Stimulated activated naive CD8-positive, alpha-beta T cell treated with anti-CD3 and anti-CD28 coated beads, Interleukin-15, Interleukin-2, amounts not matched to agents 100 ng/mL and 50 ng/mL, for 24 hours (primary cell): ENCODE measurements at regions not wholly inside any gene's neighbourhood (a gene's known extent, or its start where the extent isn't known, plus 50 kb on each side); places are given as distances from the start of the nearest gene placed in this dataset.
A peak's percentile ranks its signal among the peaks of the same experiment; 100 is the strongest.

ENCODE experiments used
- H3K27ac Mint-ChIP-seq: one replicate; pipeline ENCODE4 v1.8.0; 2021; ENCODE audit warnings: mild to moderate bottlenecking, mixed read lengths
- H3K27me3 Mint-ChIP-seq: one replicate; pipeline ENCODE4 v1.8.0; 2021; ENCODE audit warnings: mixed read lengths
- H3K36me3 Mint-ChIP-seq: one replicate; pipeline ENCODE4 v1.8.0; 2021; ENCODE audit warnings: low read depth, mixed read lengths
- H3K4me1 Mint-ChIP-seq: one replicate; pipeline ENCODE4 v1.8.0; 2021; ENCODE audit warnings: low read depth, mixed read lengths
- H3K4me3 Mint-ChIP-seq: one replicate; pipeline ENCODE4 v1.8.0; 2021; ENCODE audit warnings: mild to moderate bottlenecking, mixed read lengths
- H3K9me3 Mint-ChIP-seq: one replicate; pipeline ENCODE4 v1.8.0; 2021; ENCODE audit warnings: mixed read lengths

DNA sequence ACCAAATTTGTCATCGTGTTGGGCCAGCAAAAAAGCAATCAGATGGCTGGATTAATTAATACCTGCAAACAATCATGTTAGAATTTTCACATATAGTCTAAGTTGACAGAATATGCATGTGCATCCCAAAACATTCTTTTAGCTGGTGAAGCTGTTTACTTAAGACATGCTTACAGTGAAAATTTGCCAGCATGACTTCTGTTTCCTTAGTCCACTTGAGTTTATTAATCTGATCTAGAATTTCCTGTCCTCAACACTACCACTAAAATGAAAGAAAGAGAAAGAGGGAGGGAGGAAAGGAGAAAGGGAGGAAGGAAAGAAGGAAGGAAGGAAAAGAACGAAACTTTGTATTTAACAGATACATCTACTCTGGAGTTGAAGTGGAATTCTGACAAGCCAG, 2109.9 kb upstream of the PIK3C3 start:
- H3K36me3 Mint-ChIP-seq = no peaks in the 10 kb centered on the region

DNA sequence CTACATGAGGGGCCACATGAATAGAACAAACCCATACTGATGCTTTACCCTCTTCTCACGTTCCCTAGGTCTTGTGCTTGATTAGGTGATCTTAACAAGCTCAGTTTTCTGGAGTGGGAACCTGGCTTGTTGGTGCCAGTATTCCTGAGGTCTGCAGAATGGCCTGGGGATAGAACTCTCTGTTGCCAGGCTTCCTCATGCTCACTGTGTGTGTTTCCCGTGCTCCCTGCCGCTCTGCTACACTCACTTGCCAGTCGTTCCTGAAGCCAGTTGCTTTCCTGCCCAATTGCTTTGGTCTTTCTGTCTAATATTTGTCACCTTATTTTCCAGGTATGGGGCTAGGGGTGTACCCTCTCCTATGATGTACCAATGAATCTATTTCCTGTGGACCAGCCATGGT, 2111.5 kb upstream of the PIK3C3 start:
- Mint-ChIP-seq H3K36me3 (no peaks in the 10 kb centered on the region), H3K9me3 (peaks cover 5% of the 10 kb centered on the region), H3K4me3 (no peak overlapping the region), H3K4me1 (no peaks in the 10 kb centered on the region), H3K27me3 (peaks cover 33% of the 10 kb centered on the region), H3K27ac (no peak overlapping the region)

More for the DNA sequence above, 2109.9 kb upstream of the PIK3C3 start:
- H3K4me3 Mint-ChIP-seq = no peak overlapping the region
- no peaks in the 10 kb centered on the region for H3K9me3 Mint-ChIP-seq
- no peak overlapping the region for H3K27ac Mint-ChIP-seq
- H3K27me3 Mint-ChIP-seq = peaks cover 22% of the 10 kb centered on the region
- H3K4me1 Mint-ChIP-seq = no peaks in the 10 kb centered on the region

DNA sequence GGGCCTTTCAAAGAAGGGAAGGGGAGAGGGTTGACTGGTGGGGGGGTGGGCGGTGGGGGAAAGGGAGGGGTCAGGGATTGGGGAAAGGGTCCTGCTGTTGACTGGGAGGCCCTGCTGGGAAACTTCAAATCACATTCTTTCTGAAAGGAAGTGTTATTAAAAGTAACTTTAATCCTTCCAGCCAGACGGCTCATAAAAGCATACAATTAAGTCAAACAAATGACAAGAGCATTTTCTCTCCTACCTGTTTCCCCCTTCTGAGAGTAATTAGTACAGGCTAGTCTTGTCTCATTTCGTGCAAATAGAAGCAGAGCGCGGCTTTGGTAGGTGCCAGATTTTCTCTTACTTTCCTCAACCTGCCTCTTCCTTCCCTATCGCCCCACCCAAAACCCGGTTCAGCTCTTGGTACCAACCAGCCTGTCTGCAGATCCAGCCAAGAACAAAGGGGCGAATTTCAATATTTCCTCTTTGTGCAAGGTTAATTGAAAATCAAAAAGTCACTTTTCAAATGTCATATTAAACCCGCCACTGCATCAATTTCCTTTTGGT, 2112.6 kb upstream of the PIK3C3 start:
- Mint-ChIP-seq H3K4me1 (no peaks in the 10 kb centered on the region), H3K4me3 (no peak overlapping the region), H3K36me3 (no peaks in the 10 kb centered on the region), H3K27ac (no peak overlapping the region), H3K9me3 (peaks cover 10% of the 10 kb centered on the region), H3K27me3 (peaks cover 33% of the 10 kb centered on the region)

DNA sequence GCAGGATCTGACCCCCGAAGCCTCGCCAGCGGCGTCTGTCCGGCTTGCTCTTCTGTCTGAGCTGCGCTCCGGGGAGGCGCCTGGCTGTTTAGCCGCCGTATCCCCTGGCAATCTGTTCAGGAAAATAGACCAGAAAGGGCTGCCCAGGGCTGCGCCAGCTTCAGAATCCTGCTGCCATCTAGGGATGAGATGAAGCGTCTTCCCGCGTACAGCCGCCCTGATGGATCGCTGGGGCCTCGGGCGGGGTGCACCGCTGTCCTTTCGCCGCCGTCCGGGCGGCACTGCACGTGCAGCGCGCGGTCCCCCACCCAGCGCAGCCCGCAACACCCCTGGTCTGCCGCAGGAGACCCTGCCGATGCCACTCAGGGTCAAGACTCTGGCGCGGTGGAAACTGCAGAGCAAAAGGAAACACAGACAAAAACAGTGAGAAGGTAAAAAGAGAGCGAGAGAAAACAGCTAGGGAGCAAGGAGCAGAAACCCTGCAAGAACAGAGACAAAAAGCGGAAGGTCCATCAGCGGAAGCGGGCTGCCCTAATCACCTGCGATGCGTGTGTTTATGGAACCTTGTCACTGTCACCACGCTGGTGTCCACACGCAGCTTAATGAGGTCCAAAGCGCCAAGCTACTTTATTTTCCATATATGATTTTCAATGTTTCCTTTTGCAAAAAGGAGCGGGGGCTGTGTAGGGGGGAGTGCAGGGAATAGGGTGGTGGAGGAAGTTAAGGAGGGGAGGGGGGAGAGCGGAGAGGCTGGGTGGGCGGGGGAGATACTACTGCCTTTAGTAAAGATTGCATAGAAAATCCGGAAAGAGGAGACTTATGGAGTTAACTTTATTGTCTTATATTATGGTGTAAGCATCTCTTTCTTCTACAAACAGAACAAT, 2113.3 kb upstream of the PIK3C3 start:
- H3K36me3 Mint-ChIP-seq = no peaks in the 10 kb centered on the region
- peaks cover 33% of the 10 kb centered on the region for H3K27me3 Mint-ChIP-seq
- peak overlapping the region; percentile 35 for H3K4me3 Mint-ChIP-seq

DNA sequence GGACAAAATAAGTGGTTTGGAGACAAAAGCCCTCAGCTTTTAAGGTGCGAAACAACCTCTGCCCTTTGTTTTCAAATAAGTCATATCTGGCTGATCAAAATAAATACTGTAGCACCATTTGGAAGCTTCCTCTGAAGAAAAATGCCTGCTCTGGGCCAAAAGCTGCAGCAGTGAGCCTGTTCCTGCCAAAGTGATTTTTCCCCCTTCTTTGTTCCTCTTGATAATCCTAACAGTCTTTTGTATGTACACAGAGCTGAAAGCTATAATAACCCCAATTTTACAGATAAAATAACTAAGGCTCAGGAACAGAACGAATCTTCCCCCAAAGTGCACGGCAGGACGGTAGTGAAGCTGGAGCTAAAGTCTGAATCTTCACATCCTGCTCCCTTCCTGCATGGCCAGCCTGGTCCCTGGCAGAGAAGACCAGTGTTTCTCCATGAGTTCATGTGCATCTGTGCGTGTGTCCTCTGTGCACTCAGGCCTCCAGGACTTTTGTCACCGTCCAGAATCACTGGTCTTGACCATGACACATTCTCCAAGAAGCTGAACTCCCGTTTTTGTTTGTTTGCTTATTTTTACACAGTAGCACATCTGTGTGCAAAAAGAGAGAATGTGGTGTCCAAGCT, 2114.1 kb upstream of the PIK3C3 start:
- Mint-ChIP-seq H3K4me3 (no peak overlapping the region), H3K4me1 (no peaks in the 10 kb centered on the region), H3K36me3 (no peaks in the 10 kb centered on the region), H3K27me3 (peaks cover 33% of the 10 kb centered on the region), H3K27ac (no peak overlapping the region), H3K9me3 (peaks cover 10% of the 10 kb centered on the region)

More for the DNA sequence above, 2113.3 kb upstream of the PIK3C3 start:
- Mint-ChIP-seq H3K4me1 (no peaks in the 10 kb centered on the region), H3K9me3 (peaks cover 10% of the 10 kb centered on the region), H3K27ac (no peak overlapping the region)

DNA sequence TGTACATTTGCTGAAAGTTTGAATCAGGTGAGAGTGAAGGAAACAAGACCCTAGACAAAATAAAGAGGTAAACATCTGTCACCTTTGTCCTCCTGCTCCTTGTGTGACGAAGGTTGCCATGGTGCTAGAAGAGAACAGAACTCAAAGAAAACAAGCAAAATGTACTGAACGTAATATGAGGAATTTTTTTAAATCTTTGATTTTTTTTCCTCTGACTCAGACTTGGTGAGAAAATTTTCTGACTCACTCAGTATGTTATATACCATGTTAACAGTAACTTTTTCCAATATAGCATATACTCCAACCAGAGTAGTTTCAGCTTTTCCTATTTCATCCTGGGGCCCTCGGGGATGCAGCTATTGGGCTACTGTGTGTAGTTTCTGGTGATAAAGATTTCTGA, 2114.6 kb upstream of the PIK3C3 start:
- H3K4me3 Mint-ChIP-seq = no peak overlapping the region
- no peaks in the 10 kb centered on the region for H3K4me1 Mint-ChIP-seq
- H3K36me3 Mint-ChIP-seq = no peaks in the 10 kb centered on the region
- peaks cover 33% of the 10 kb centered on the region for H3K27me3 Mint-ChIP-seq
- H3K9me3 Mint-ChIP-seq = peaks cover 15% of the 10 kb centered on the region
- H3K27ac Mint-ChIP-seq = no peak overlapping the region

DNA sequence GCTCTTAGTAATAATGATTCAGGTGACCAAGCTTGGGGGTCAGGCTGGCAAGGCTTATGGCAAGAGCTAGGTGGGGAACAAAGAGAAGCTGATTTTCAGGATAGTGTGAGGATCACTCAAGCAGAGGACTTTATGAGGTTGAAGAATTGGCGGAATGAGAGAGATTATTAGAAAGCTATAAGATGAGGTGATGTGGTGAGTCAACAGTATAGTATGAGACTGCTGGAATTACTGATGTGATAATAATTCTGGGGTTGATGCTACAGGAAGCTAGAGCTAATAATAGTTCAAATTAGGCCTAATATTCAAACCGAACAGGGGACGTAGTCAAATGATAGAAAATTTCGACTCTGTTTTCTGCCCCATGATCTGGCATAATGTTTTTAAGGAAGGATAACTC, 2115.3 kb upstream of the PIK3C3 start:
- H3K4me3 Mint-ChIP-seq = no peak overlapping the region
- H3K27ac Mint-ChIP-seq = no peak overlapping the region
- H3K27me3 Mint-ChIP-seq = peaks cover 33% of the 10 kb centered on the region
- no peaks in the 10 kb centered on the region for H3K36me3 Mint-ChIP-seq
- peaks cover 15% of the 10 kb centered on the region for H3K9me3 Mint-ChIP-seq
- H3K4me1 Mint-ChIP-seq = no peaks in the 10 kb centered on the region

DNA sequence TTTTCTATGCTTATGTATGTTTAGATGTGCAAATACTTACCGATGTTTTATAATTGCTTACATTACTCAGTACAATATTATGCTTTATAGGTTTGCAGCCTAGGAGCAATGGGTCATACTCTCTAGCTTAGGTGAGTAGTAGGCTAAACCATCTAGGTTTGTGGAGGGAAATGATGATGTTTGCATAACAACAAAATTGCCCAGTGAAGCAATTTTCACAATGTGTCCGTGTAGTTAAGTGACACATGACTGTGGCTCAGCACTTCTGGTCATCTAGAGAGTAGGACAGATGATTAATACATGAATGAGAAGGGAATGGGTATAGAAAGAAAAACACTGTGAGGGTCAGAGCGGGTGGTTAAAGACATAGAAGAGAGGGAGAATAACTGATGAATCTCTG, 2116.2 kb upstream of the PIK3C3 start:
- H3K4me3 Mint-ChIP-seq = no peak overlapping the region
- no peaks in the 10 kb centered on the region for H3K36me3 Mint-ChIP-seq
- peaks cover 33% of the 10 kb centered on the region for H3K27me3 Mint-ChIP-seq
- H3K4me1 Mint-ChIP-seq = no peaks in the 10 kb centered on the region
- peaks cover 15% of the 10 kb centered on the region for H3K9me3 Mint-ChIP-seq
- no peak overlapping the region for H3K27ac Mint-ChIP-seq

DNA sequence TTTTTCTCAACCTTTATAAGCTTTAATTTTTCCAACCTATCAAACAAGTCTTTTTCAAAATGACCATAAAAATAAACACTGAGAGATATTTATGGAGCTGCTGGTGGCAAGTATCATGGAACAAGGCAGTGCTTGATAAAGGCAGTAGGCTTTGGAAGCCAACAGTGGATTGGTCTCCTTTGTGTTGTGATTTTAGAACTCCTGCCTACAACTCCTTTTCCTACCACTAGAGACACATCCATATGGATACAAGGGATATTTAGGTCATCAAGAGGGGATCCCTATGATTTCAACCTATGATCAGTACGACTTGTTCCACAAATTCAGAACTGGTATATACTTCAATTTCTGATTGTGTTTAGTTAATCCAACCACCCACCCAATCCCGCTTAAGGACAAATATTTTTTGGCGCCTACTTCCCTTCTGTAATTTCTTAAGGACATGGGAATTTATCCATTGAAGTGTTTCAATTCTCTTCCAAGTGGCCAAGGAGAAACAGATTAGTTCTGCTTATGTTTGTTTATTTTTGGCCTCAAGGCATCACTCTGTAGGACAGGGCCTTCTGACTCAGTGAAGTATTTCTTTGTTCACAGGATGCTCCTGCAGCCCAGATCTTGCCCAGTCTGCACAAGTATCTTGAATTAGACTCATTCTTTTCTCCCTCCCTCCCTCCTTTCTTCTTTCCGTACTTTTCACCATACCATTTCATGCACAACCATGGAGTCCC, 2119.6 kb upstream of the PIK3C3 start:
- no peak overlapping the region for H3K4me3 Mint-ChIP-seq
- peaks cover 15% of the 10 kb centered on the region for H3K9me3 Mint-ChIP-seq
- H3K27ac Mint-ChIP-seq = no peak overlapping the region
- H3K36me3 Mint-ChIP-seq = no peaks in the 10 kb centered on the region
- H3K27me3 Mint-ChIP-seq = peaks cover 14% of the 10 kb centered on the region
- no peaks in the 10 kb centered on the region for H3K4me1 Mint-ChIP-seq

DNA sequence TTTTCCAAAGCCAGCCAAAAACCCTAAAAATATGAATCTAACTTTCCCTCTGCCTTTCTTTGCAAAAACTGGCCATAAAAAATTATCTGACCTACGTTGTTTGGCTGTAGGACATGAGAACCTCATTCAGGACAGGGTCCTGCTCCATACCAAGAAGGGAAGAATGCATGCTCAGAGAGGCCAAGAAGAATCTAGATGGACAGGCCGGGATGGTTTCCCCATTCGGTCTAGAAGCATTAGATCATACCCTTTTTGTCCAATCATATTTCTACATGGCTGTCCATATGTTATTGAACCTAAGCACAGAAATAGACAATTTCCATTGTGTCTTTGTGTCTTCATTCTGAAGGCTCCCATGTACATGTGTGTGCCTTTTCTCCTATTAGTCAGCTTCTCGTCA, 2120.4 kb upstream of the PIK3C3 start:
- H3K27ac Mint-ChIP-seq = no peak overlapping the region
- peaks cover 15% of the 10 kb centered on the region for H3K9me3 Mint-ChIP-seq
- H3K36me3 Mint-ChIP-seq = no peaks in the 10 kb centered on the region
- H3K4me1 Mint-ChIP-seq = no peaks in the 10 kb centered on the region
- H3K27me3 Mint-ChIP-seq = peaks cover 7% of the 10 kb centered on the region
- H3K4me3 Mint-ChIP-seq = no peak overlapping the region

DNA sequence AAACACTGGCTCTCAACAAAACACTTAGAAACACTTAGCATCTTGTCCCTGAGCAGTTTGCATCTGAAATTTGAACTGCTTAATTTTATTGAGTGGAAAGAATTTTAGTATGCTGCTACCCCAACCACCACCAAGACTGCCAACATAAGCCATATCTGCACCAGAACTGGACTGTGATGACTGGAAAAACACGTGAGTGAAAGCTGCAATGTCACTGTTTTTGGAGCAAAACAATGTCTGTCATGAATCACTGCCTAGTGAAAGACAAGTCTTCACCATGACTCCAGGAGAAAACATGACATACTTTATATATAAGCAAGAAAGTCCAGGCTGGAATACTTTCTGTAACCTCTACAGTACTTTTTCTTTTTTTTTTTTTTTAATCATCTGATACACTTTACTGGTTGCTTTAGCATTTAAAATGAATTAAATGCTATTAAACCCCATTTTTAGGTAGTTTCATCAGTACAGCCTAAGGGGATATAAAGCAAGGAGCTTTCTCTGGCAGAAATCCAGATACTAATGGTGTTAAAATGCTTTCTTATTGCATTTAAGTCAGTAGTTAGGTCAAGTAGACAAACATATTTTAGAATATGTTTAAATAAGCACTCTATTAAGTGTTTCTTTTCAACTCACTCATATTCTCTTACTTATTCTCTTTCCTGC, 2129.4 kb upstream of the PIK3C3 start:
- H3K4me3 Mint-ChIP-seq = no peak overlapping the region
- H3K9me3 Mint-ChIP-seq = peaks cover 8% of the 10 kb centered on the region
- H3K4me1 Mint-ChIP-seq = no peaks in the 10 kb centered on the region
- no peaks in the 10 kb centered on the region for H3K27me3 Mint-ChIP-seq
- H3K27ac Mint-ChIP-seq = no peak overlapping the region
- no peaks in the 10 kb centered on the region for H3K36me3 Mint-ChIP-seq

DNA sequence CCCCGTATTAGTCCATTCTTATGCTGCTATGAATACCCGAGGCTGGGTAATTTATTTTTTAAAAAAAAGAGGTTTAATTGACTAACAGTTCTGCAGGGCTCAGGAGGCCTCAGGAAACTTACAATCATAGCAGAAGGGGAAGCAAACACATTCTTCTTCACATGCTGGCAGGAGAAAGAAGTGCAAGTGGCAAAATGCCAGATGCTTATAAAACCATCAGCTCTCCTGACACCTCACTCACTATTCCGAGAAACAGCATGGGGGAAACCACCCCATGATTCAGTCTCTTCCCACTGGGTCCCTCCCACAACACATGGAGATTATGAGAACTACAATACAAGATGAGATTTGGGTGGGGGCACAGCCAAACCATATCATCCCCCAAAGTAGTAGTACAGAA, 2148.5 kb upstream of the PIK3C3 start:
- Mint-ChIP-seq H3K4me1 (no peaks in the 10 kb centered on the region), H3K27me3 (no peaks in the 10 kb centered on the region), H3K9me3 (peaks cover 27% of the 10 kb centered on the region), H3K4me3 (no peak overlapping the region), H3K27ac (no peak overlapping the region), H3K36me3 (no peaks in the 10 kb centered on the region)

DNA sequence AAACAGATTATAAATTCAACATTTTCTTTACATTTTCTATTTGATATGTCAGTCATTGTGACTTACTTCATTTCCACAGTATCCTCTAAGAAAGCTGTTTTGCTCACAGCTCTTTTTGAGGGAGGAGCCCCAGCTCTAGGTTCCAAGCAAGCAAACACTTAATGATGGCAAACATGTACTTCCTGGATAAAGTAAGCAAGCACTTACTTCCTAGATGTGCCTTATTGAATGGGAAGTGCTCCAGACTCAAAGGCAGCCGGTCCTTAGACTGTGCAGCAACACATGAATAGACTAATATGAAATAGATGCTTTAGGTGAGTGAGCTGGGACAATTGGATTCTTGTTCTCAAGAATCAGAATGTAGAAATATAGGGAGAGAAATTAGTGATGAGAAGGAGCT, 2149.8 kb upstream of the PIK3C3 start:
- Mint-ChIP-seq H3K27me3 (no peaks in the 10 kb centered on the region), H3K9me3 (peaks cover 23% of the 10 kb centered on the region), H3K4me1 (peaks cover 5% of the 10 kb centered on the region), H3K4me3 (no peak overlapping the region), H3K36me3 (no peaks in the 10 kb centered on the region), H3K27ac (no peak overlapping the region)

DNA sequence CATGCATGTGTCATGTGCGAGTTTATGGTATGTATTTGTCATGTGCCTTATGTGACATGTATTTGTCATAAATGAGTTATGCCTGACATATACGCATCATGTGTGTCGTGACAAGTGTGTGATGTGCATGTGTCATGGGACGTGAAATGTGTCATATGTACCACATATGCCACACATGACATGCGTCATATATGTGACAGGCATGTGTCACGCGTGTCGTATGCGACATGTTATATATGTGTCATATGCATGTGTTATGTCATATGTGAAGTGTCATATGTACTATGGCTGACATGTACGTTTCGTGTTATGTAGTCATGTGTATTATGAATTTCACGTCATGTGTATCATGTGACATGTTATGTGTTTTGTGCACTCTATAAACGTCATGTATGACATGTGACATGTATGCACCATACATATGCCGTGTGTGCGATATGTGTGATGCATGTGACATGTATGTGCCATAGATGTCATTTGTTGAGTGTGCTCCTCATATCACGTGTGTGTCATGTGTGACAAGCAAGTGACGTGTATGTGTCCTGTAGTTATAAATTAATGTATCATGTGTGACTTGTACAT, 2152.3 kb upstream of the PIK3C3 start:
- Mint-ChIP-seq H3K36me3 (no peaks in the 10 kb centered on the region), H3K4me1 (peaks cover 14% of the 10 kb centered on the region), H3K4me3 (no peak overlapping the region), H3K9me3 (peaks cover 26% of the 10 kb centered on the region), H3K27ac (no peak overlapping the region), H3K27me3 (peaks cover 9% of the 10 kb centered on the region)
